ENCODE measurements at regions not wholly inside any gene's neighbourhood (a gene's known extent, or its start where the extent isn't known, plus 50 kb on each side); places are given as distances from the start of the nearest gene placed in this dataset.

- H3K9me3 ChIP-seq (ENCODE audit: low read depth): no peaks in the 10 kb centered on the region
- H4K20me1 ChIP-seq (ENCODE audit: insufficient read depth, poor library complexity, severe bottlenecking): no peaks in the 10 kb centered on the region
- TF ChIP-seq EZH2 (IDR thresholded peaks at IDR 0.05; ENCODE audit: borderline replicate concordance) (no peak), EZH2phosphoT487 (IDR thresholded peaks at IDR 0.05; ENCODE audit: low read depth, severe bottlenecking, unreplicated experiment) (no peak), CTCF (IDR thresholded peaks at IDR 0.05; ENCODE audit: poor library complexity) (no peak)
- H3K27me3 ChIP-seq: no peaks in the 10 kb centered on the region
- no peak overlapping the region for H3K4me3 ChIP-seq
- no peaks in the 10 kb centered on the region for H3K36me3 ChIP-seq (replicated peaks; ENCODE audit: insufficient read depth, low read depth)
- no peaks in the 10 kb centered on the region for H3K9me2 ChIP-seq (replicated peaks; ENCODE audit: insufficient read depth)
- DNase-seq (ENCODE audit: low spot score): no peak
- H3K4me1 ChIP-seq (ENCODE audit: insufficient read depth): no peaks in the 10 kb centered on the region
- H3K4me2 ChIP-seq: no peak overlapping the region
- H3K27ac ChIP-seq: no peak overlapping the region
- no peak overlapping the region for H2AFZ ChIP-seq
- WGBS (ENCODE audit: low lambda C conversion rate, missing lambda C conversion rate): 85% methylated on average over 1 of the region's 1 CpG
- H3K79me2 ChIP-seq: no peaks in the 10 kb centered on the region
These were observed 411.5 kb downstream of the GADD45G start for GRCh38 chr9:90016272-90016671.

GRCh38 chr9:90017679-90018078, 412.9 kb downstream of the GADD45G start:
- no peak overlapping the region for H2AFZ ChIP-seq
- H3K4me3 ChIP-seq: no peak overlapping the region
- no peaks in the 10 kb centered on the region for H3K9me3 ChIP-seq (ENCODE audit: low read depth)
- H3K4me2 ChIP-seq: no peak overlapping the region
- TF ChIP-seq EZH2 (IDR thresholded peaks at IDR 0.05; ENCODE audit: borderline replicate concordance) (no peak), CTCF (IDR thresholded peaks at IDR 0.05; ENCODE audit: poor library complexity) (no peak), EZH2phosphoT487 (IDR thresholded peaks at IDR 0.05; ENCODE audit: low read depth, severe bottlenecking, unreplicated experiment) (no peak)
- DNase-seq (ENCODE audit: low spot score): no peak
- H3K79me2 ChIP-seq: no peaks in the 10 kb centered on the region
- no peaks in the 10 kb centered on the region for H3K27me3 ChIP-seq
- no peaks in the 10 kb centered on the region for H4K20me1 ChIP-seq (ENCODE audit: insufficient read depth, poor library complexity, severe bottlenecking)
- no peaks in the 10 kb centered on the region for H3K4me1 ChIP-seq (ENCODE audit: insufficient read depth)
- H3K9me2 ChIP-seq (replicated peaks; ENCODE audit: insufficient read depth): no peaks in the 10 kb centered on the region
- 86% methylated on average over 7 of the region's 7 CpGs for WGBS (ENCODE audit: low lambda C conversion rate, missing lambda C conversion rate)
- H3K27ac ChIP-seq: no peak overlapping the region
- H3K36me3 ChIP-seq (replicated peaks; ENCODE audit: insufficient read depth, low read depth): no peaks in the 10 kb centered on the region

GRCh38 chr9:90018688-90019087, 413.9 kb downstream of the GADD45G start:
- Histone ChIP-seq H3K27me3 (no peaks in the 10 kb centered on the region), H4K20me1 (ENCODE audit: insufficient read depth, poor library complexity, severe bottlenecking) (no peaks in the 10 kb centered on the region), H3K9me2 (replicated peaks; ENCODE audit: insufficient read depth) (no peaks in the 10 kb centered on the region), H3K4me3 (no peak overlapping the region), H3K4me2 (no peak overlapping the region), H3K4me1 (ENCODE audit: insufficient read depth) (no peaks in the 10 kb centered on the region), H3K27ac (no peak overlapping the region), H3K36me3 (replicated peaks; ENCODE audit: insufficient read depth, low read depth) (no peaks in the 10 kb centered on the region), H2AFZ (no peak overlapping the region), H3K79me2 (no peaks in the 10 kb centered on the region), H3K9me3 (ENCODE audit: low read depth) (no peaks in the 10 kb centered on the region)
- TF ChIP-seq EZH2phosphoT487 (IDR thresholded peaks at IDR 0.05; ENCODE audit: low read depth, severe bottlenecking, unreplicated experiment) (no peak), EZH2 (IDR thresholded peaks at IDR 0.05; ENCODE audit: borderline replicate concordance) (no peak), CTCF (IDR thresholded peaks at IDR 0.05; ENCODE audit: poor library complexity) (no peak)
- no peak for DNase-seq (ENCODE audit: low spot score)
- WGBS (ENCODE audit: low lambda C conversion rate, missing lambda C conversion rate): 88% methylated on average over 2 of the region's 2 CpGs

- no peak overlapping the region for H3K4me2 ChIP-seq
- TF ChIP-seq CTCF (IDR thresholded peaks at IDR 0.05; ENCODE audit: poor library complexity): no peak
- TF ChIP-seq EZH2 (IDR thresholded peaks at IDR 0.05; ENCODE audit: borderline replicate concordance): no peak
- no peak for TF ChIP-seq EZH2phosphoT487 (IDR thresholded peaks at IDR 0.05; ENCODE audit: low read depth, severe bottlenecking, unreplicated experiment)
- no peaks in the 10 kb centered on the region for H4K20me1 ChIP-seq (ENCODE audit: insufficient read depth, poor library complexity, severe bottlenecking)
- WGBS (ENCODE audit: low lambda C conversion rate, missing lambda C conversion rate): 89% methylated on average over 9 of the region's 9 CpGs
- no peaks in the 10 kb centered on the region for H3K36me3 ChIP-seq (replicated peaks; ENCODE audit: insufficient read depth, low read depth)
- H3K4me1 ChIP-seq (ENCODE audit: insufficient read depth): no peaks in the 10 kb centered on the region
- H3K9me3 ChIP-seq (ENCODE audit: low read depth): no peaks in the 10 kb centered on the region
- no peaks in the 10 kb centered on the region for H3K79me2 ChIP-seq
- H2AFZ ChIP-seq: no peak overlapping the region
- DNase-seq (ENCODE audit: low spot score): no peak
- no peak overlapping the region for H3K4me3 ChIP-seq
- H3K27me3 ChIP-seq: no peaks in the 10 kb centered on the region
- no peak overlapping the region for H3K27ac ChIP-seq
- H3K9me2 ChIP-seq (replicated peaks; ENCODE audit: insufficient read depth): no peaks in the 10 kb centered on the region
These were observed 414.8 kb downstream of the GADD45G start for GRCh38 chr9:90019626-90020025.

Measured in hepatocyte (in vitro differentiated cells).